IPS DF 4.7 (cell line): ENCODE measurements at regions not wholly inside any gene's neighbourhood (a gene's known extent, or its start where the extent isn't known, plus 50 kb on each side); places are given as distances from the start of the nearest gene placed in this dataset.
A peak's percentile ranks its signal among the peaks of the same experiment; 100 is the strongest.

Experiments
- DNase-seq: peaks from one replicate; pipeline ENCODE4 v3.0.0-alpha.2; 2013; ENCODE audit warnings: low spot score; ENCODE audit errors: extremely low read depth

GRCh38 chr19:30909216-30909615 is 440.0 kb downstream of the TSHZ3 start:
- no peak for DNase-seq

- no peak for DNase-seq
Measured at GRCh38 chr19:30908262-30908771, 440.9 kb downstream of the TSHZ3 start.

DNA sequence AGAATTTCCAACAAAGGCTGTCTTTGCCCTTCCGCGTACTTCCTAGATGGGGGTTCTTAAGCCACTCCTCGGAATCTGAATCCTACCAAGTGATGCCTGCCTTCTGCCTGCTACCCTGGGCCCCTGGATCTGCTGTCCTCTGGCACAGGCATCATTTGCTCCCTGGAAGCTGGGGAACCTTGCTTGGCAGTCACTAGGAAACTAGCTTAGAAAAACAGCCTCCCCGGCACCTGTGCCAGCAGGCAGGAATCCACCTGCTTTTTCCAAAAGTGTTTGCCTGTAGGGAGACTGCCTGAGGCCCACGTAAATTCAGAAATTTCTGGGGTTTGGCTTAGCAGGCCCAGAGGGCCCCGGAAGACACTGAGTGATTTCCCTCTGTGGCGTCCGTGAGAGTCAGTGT is 442.4 kb downstream of the TSHZ3 start:
- no peak for DNase-seq

- DNase-seq, result no peak
Measured at GRCh38 chr19:30900051-30900450, 449.2 kb downstream of the TSHZ3 start.

DNA sequence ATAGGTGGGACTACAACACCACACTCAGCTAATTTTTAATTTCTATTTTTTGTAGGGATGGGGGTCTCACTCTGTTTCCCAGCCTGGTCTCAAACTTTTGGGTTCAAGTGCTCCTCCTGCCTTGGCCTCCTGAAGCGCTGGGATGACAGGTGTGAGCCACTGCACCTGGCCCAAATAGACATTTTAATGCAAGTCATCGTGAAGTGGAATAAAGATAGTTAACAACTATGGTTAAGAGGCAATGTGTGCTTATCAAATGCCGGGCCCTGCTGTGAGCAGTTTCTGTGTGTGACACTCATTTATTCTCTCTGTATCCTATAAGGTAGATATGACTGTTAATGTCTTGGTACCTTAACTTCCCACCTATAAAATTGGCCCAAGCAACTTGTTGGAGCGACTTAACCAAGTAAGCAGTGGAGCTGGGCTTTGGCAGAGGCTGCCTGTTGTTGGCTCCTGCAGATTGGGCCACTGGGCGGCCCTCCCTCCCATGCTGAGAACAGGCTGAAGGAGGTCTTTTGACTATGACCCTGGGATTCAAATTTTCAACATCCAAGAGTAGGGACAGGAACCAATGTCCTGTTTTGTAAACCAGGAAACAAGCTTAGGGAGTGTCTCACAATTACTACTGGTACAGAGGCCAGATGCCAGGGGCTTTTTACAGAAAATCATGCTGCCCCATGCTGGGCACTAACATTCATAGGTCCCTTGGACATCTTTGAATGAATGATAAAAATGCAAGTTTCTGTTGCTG is 450.7 kb downstream of the TSHZ3 start:
- DNase-seq, result peak; percentile 38

DNA sequence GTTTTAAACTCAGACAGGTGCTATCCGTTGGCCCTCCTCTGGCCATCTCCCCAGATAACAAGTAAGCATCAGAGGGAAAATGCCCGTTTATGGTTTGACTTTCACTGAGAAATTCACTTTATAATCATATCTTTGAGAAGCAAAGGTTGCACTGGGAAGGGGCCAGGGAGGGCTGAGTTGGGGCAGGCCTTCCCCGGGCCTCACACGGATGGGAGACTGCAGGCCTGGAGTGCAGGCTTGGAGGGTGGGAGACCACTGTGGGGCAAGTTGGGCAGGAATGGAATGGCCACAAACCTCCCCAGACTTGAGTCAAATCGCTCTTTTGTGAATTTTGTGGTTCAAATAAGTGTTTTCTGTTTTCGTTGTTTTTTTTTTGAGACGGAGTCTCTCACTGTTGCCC is 451.7 kb downstream of the TSHZ3 start:
- no peak for DNase-seq

- DNase-seq, result no peak
Measured at GRCh38 chr19:30897034-30897433, 452.2 kb downstream of the TSHZ3 start.

DNA sequence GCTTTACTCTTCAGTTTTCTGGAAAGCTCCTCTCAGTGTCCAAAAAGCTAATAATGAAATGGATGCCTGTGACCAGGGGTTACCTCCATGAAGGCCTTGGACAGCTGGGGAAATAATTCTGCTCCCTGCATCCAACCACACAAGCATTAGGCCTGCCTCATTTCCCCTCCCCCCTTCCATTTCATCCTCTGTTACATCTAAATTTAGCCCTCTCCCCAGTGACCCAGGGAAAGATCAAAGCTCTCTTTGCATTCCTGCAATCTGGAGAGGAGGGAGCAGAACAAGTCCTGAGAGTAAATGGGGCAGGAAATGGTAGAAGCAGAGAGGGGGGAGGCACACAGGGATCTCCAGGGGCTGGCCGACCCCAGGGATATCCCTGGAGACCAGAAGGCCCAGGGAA is 452.7 kb downstream of the TSHZ3 start:
- peak; percentile 33 for DNase-seq

GRCh38 chr19:30895946-30896345 is 453.3 kb downstream of the TSHZ3 start:
- DNase-seq, result no peak

DNA sequence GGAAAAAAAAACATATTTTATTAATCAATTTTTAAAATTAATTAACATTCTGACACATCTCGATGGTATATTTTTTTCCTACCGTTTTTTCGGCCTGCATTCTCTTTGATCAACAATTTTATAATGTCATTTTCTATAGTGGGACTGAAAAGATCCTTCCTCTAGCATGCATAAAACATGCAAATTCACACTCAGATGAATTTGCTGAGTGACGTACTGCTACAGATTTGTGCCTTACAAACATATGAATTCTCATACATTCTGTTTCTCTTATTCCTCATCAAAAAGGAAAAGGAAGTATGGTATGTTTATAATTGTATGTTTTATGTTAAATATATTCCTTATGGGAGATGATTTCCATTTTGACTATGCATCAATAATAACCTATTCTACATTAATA is 458.2 kb downstream of the TSHZ3 start:
- no peak for DNase-seq

GRCh38 chr19:30890033-30890432 is 459.2 kb downstream of the TSHZ3 start:
- no peak for DNase-seq

- no peak for DNase-seq
Measured at GRCh38 chr19:30888937-30889336, 460.3 kb downstream of the TSHZ3 start.

GRCh38 chr19:30887042-30887441 is 462.2 kb downstream of the TSHZ3 start:
- no peak for DNase-seq

- no peak for DNase-seq
Measured at GRCh38 chr19:30886222-30886621, 463.0 kb downstream of the TSHZ3 start.

DNA sequence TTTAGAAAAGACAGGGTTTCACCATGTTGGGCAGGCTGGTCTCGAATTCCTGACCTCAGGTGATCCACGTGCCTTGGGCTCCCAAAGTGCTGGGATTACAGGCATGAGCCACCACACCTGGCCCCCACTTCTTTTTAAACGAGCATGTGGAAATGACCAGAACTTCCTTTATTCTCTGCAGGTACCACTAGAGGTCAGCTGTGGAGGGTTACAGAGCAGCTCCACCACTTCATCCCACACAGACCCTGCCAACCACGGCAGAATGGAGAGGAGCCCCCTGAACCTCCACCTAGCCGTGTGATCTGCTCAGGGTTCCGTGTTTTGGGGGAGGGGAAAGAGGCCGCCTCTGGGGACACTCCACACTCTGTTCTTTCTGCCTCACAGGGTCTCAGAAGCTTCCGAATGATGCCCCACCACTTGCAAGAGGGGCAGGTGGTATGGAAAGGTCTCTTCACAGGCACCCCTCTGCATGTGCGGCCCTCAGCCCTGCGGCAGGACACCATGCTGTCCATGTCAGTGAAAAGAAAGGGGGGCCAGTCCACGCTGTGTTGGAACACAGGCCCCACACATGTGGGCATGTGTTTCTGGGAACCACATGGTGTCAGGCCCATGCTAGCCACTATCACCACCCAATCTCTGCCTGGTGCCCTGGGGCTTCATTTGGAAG is 465.0 kb downstream of the TSHZ3 start:
- no peak for DNase-seq

DNA sequence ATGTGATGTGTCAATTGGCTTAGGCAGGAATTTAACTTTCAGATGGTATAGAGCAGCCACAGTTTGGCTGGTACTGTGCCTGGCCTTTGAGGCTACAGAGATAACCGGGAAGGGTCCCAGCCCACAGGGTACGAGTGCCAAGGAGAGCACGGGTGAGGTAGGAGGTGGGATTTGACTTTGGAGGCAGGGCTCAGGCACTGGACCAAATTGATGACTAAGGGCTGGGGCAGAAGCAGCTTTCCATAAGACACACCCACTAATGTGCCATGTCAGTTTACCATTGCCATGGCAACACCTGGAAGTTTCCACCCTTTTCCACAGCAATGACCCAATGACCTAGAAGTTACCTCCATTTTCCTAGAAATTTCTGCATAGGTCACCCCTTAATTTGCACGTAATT is 466.2 kb downstream of the TSHZ3 start:
- no peak for DNase-seq

GRCh38 chr19:30882411-30883005 is 466.7 kb downstream of the TSHZ3 start:
- DNase-seq, result no peak

- no peak for DNase-seq
Measured at GRCh38 chr19:30881930-30882329, 467.3 kb downstream of the TSHZ3 start.

DNA sequence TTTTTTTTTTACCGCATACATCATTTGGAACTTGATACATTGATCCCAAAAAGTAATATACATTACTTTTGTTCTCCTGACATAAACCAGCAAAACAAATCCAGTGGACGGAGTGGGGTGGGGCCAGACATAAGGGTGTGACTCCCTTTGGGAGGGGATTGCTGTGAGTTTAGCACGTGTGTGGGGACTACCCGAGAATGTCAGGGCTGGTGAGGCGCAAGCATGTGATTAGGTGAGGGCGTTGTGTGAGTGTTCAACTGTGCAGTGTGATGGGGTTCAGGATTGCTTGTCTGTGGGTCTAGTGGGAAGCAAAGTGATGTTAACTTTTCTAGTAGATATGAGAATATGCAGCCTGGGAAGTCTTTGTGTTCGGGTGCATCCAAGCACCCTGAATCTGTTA is 468.0 kb downstream of the TSHZ3 start:
- no peak for DNase-seq

DNA sequence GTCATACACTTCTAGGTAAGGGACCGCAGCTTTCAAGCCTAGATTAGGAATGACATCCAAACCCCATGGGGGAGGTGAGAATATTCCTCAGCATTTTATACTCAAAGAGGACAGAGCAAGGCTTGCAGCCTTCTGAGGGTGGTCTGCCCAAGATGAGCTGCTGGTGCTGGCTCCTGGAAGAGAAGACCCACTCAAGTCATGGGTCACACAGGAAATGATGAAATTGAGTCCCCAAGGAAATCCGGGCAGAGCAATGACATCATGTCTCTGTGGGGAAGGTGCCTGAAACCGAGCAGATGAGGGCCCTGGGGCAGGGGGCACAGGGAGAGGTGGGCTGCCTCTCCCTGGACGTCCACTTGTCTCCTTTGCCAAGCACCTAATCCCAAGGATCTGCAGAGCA is 468.7 kb downstream of the TSHZ3 start:
- DNase-seq, result no peak

GRCh38 chr19:30880151-30880550 is 469.1 kb downstream of the TSHZ3 start:
- DNase-seq, result no peak

GRCh38 chr19:30879736-30880135 is 469.5 kb downstream of the TSHZ3 start:
- DNase-seq, result no peak

- DNase-seq, result no peak
Measured at GRCh38 chr19:30879225-30879624, 470.0 kb downstream of the TSHZ3 start.
